Thymus (tissue), 11 donors: ENCODE measurements at regions not wholly inside any gene's neighbourhood (a gene's known extent, or its start where the extent isn't known, plus 50 kb on each side); places are given as distances from the start of the nearest gene placed in this dataset.
"Not testable (repeated sequence)": the region's sequence is repeated elsewhere in the genome, so short reads cannot be mapped to it uniquely, and the experiment has no call there.

Experiments
- DNase-seq, 9 donors: peaks; one replicate each; pipeline ENCODE4 v3.0.0-alpha.2; 2013; ENCODE audit warnings: low spot score in 9 of 9, low read depth in 6 of 9, missing footprints in 1 of 9
- H3K27ac ChIP-seq, 2 donors: one replicate each; pipeline ENCODE4 v1.5.1; 2013; ENCODE audit warnings: control low read depth in 1 of 2, low read depth in 1 of 2, low read length in 1 of 2, mild to moderate bottlenecking in 1 of 2, moderate library complexity in 1 of 2
- H3K27me3 ChIP-seq, 2 donors: one replicate each; pipeline ENCODE4 v1.5.1; 2013; ENCODE audit warnings: low read length in 1 of 2; ENCODE audit not compliant: control insufficient read depth in 2 of 2, insufficient read depth in 1 of 2
- H3K36me3 ChIP-seq, 2 donors: one replicate each; pipeline ENCODE4 v1.5.1; 2013; ENCODE audit warnings: low read length in 1 of 2, mild to moderate bottlenecking in 1 of 2, moderate library complexity in 1 of 2; ENCODE audit not compliant: control insufficient read depth in 2 of 2, insufficient read depth in 2 of 2
- H3K4me1 ChIP-seq, 2 donors: one replicate each; pipeline ENCODE4 v1.5.1; 2013; ENCODE audit warnings: low read length in 2 of 2; ENCODE audit not compliant: control insufficient read depth in 2 of 2, insufficient read depth in 2 of 2
- H3K4me3 ChIP-seq, 2 donors: one replicate each; pipeline ENCODE4 v1.5.1; 2013; ENCODE audit warnings: low read length in 2 of 2, control low read depth in 1 of 2, mild to moderate bottlenecking in 1 of 2
- H3K9me3 ChIP-seq, 2 donors: one replicate each; pipeline ENCODE4 v1.5.1; 2013; ENCODE audit warnings: low read length in 1 of 2, mild to moderate bottlenecking in 1 of 2; ENCODE audit not compliant: control insufficient read depth in 2 of 2, insufficient read depth in 1 of 2
- WGBS: extraction: QIAGEN DNeasy Blood & Tissue Kit; methylation state at CpG from one replicate; pipeline ENCODE4 v1.1.7; 2013; 5-methylcytosine and 5-hydroxymethylcytosine counted together
- donor health status: healthy.

DNA sequence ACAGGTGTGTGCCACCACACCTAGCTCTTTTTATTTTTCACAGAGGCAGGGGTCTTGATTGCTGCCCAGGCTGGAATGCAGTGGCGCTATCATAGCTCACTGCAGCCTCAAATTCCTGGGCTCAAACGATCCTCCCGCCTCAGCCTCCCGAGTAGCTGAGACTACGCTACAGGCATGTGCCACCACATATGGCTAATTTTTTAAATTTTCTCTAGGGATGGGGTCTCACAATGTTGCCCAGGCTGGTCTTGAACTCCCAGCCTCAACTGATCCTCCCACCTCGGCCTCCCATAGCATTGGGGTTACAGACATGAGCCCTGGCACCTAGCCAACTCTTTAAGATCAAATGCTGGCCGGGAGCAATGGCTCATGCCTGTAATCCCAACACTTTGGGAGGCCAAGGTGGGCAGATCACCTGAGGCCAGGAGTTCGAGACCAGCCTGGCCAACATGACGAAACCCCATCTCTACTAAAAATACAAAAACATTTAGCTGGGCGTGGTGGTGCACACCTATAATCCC, 50.6 kb upstream of the MYL10 start:
- H3K4me3 ChIP-seq, H3K4me1 ChIP-seq, DNase-seq, H3K9me3 ChIP-seq, H3K36me3 ChIP-seq, H3K27ac ChIP-seq, H3K27me3 ChIP-seq: not testable (repeated sequence)
- 93% methylated on average over 10 of the region's 10 CpGs for WGBS

GRCh38 chr7:101680406-101681145, 51.5 kb upstream of the MYL10 start:
- Histone ChIP-seq H3K9me3 (no peaks in the 10 kb centered on the region), H3K36me3 (no peaks in the 10 kb centered on the region), H3K27ac (no peak overlapping the region), H3K4me3 (no peak overlapping the region), H3K27me3 (no peaks in the 10 kb centered on the region), H3K4me1 (no peaks in the 10 kb centered on the region)
- 93% methylated on average over 22 of the region's 22 CpGs for WGBS
- no peak for DNase-seq

GRCh38 chr7:101681170-101682007, 52.3 kb upstream of the MYL10 start:
- no peak for DNase-seq
- H3K27me3 ChIP-seq: no peaks in the 10 kb centered on the region
- H3K4me1 ChIP-seq: no peaks in the 10 kb centered on the region
- H3K27ac ChIP-seq: no peak overlapping the region
- 90% methylated on average over 14 of the region's 14 CpGs for WGBS
- no peak overlapping the region for H3K4me3 ChIP-seq
- H3K36me3 ChIP-seq: no peaks in the 10 kb centered on the region
- no peaks in the 10 kb centered on the region for H3K9me3 ChIP-seq

DNA sequence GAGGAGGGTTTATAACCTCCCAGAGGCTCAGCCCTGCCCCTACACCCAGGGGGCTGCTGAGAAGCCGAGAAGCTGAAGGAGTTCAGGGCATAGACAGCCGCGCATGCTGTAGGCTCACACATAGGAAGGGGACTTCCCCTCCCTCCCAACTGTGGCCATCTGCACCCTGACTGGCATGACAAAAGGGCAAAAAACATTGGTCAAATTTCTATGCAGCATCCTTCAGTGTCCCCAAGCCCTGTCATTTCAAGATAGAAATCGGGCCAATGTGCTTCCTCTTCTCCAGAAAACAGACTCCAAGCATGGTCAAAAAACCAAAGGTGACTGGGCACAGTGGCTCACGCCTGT, 55.9 kb upstream of the MYL10 start:
- H3K4me3 ChIP-seq: no peak overlapping the region
- H3K9me3 ChIP-seq: no peaks in the 10 kb centered on the region
- no peak overlapping the region for H3K27ac ChIP-seq
- H3K4me1 ChIP-seq: peaks cover 3 to 8% of the 10 kb centered on the region in 2 donors
- H3K27me3 ChIP-seq: no peaks in the 10 kb centered on the region
- WGBS: 74% methylated on average over 5 of the region's 5 CpGs
- no peaks in the 10 kb centered on the region for H3K36me3 ChIP-seq
- no peak for DNase-seq

DNA sequence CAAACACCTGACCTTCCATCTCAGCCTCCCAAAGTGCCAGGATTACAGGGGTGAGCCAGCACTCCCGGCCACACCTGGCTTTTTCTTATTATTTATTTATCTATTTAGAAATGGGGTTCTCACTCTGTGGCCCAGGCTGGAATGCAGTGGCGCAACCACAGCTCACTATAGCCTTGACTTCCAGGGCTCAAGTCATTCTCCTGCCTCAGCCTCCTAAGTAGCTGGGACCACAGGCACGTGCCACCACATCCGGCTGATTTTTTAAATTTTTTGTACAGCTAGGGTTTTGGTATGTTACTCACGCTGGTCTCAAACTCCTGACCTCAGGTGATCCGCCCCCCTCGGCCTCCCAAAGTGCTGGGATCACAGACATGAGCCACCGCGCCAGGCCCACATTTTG, 56.9 kb upstream of the MYL10 start:
- DNase-seq: no peak
- H3K9me3 ChIP-seq: no peaks in the 10 kb centered on the region
- no peak overlapping the region for H3K27ac ChIP-seq
- peaks cover 3 to 8% of the 10 kb centered on the region in 2 donors for H3K4me1 ChIP-seq
- H3K27me3 ChIP-seq: no peaks in the 10 kb centered on the region
- H3K36me3 ChIP-seq: no peaks in the 10 kb centered on the region
- WGBS: 87% methylated on average over 9 of the region's 9 CpGs
- no peak overlapping the region for H3K4me3 ChIP-seq

GRCh38 chr7:101687081-101687480, 58.0 kb upstream of the MYL10 start:
- Histone ChIP-seq H3K4me3 (no peak overlapping the region), H3K27ac (no peak overlapping the region), H3K9me3 (no peaks in the 10 kb centered on the region), H3K36me3 (no peaks in the 10 kb centered on the region), H3K4me1 (peaks cover 3 to 9% of the 10 kb centered on the region in 2 donors), H3K27me3 (no peaks in the 10 kb centered on the region)
- WGBS: 75% methylated on average over 5 of the region's 5 CpGs
- no peak for DNase-seq

DNA sequence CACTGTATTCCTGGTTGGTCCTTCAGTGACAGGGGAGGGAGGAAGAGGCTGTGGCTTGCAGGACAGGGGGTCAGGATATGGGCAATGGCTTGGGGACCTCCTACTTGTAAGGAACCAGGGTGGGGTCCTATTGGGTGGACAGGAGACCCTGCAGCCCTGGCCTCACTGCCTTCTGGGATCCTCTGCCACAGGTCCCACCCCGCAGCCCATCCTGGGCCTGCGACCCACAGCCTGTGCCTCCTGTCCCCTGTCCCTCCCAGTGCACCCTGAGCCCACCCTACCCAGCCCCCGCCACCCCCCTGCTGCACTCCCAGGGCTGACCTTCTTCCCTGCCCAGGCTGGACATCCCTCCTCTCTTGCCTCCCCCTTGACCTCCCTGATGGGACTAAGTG, 58.7 kb upstream of the MYL10 start:
- Histone ChIP-seq H3K4me1 (peaks cover 3 to 12% of the 10 kb centered on the region in 2 donors), H3K27me3 (no peaks in the 10 kb centered on the region), H3K27ac (no peak overlapping the region), H3K4me3 (no peak overlapping the region), H3K9me3 (no peaks in the 10 kb centered on the region), H3K36me3 (no peaks in the 10 kb centered on the region)
- WGBS: 93% methylated on average over 3 of the region's 3 CpGs
- no peak for DNase-seq

GRCh38 chr7:101688183-101688831, 59.2 kb upstream of the MYL10 start:
- Histone ChIP-seq H3K27me3 (no peaks in the 10 kb centered on the region), H3K4me3 (no peak overlapping the region), H3K9me3 (no peaks in the 10 kb centered on the region), H3K4me1 (peaks cover 3 to 12% of the 10 kb centered on the region in 2 donors), H3K36me3 (no peaks in the 10 kb centered on the region), H3K27ac (no peak overlapping the region)
- DNase-seq: peak in 8 of 9 donors; percentile 50 to 87 (median 69)
- WGBS: 11% methylated on average over 43 of the region's 43 CpGs
